ENCODE measurements at regions not wholly inside any gene's neighbourhood (a gene's known extent, or its start where the extent isn't known, plus 50 kb on each side); places are given as distances from the start of the nearest gene placed in this dataset.

DNA sequence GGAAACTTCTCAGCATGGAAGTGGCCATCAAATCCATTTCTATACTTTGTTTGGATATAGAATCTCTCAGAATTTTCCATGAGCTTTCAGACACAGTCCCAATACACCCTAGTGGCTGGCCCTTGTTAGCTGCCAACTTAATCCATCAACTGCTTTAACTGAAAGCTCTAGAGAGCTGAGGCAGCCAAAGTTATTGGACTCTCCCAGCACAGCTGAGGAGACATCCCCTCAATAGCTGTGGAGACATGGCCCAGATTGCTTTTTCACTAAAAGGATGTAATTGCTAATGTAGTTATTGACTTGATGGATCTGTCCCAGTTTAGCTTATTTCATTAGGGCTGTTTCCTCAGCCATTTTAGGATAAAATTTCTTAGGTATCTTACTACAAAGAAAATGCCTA, 94.8 kb upstream of the PRMT6 start (continued):
- TF ChIP-seq, protein P1, sequence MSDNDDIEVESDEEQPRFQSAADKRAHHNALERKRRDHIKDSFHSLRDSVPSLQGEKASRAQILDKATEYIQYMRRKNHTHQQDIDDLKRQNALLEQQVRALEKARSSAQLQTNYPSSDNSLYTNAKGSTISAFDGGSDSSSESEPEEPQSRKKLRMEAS (IDR thresholded peaks at IDR 0.05): no peak

GRCh38 chr1:106962591-106962990, 93.9 kb upstream of the PRMT6 start:
- no peak for TF ChIP-seq FOXA1 (IDR thresholded peaks at IDR 0.05)
- no peak for TF ChIP-seq TAF1 (conservative IDR thresholded peaks at IDR 0.05)
- no peak for TF ChIP-seq HNF4A (conservative IDR thresholded peaks at IDR 0.05)
- no peak for TF ChIP-seq GABPA (IDR thresholded peaks at IDR 0.05 in 1 of 2, conservative IDR thresholded peaks at IDR 0.05 in 1 of 2)
- no peak for TF ChIP-seq ATF3 (IDR thresholded peaks at IDR 0.05)
- TF ChIP-seq SP1 (IDR thresholded peaks at IDR 0.05): no peak
- TF ChIP-seq FOXA2 (IDR thresholded peaks at IDR 0.05): no peak
- no peak for TF ChIP-seq RAD21 (IDR thresholded peaks at IDR 0.05)
- TF ChIP-seq EGR1 (IDR thresholded peaks at IDR 0.05; ENCODE audit: low read depth in 2 of 2): no peak
- TF ChIP-seq NR2F2 (IDR thresholded peaks at IDR 0.05): no peak
- no peak for TF ChIP-seq YY1 (IDR thresholded peaks at IDR 0.05)
- TF ChIP-seq REST (IDR thresholded peaks at IDR 0.05): no peak
- TF ChIP-seq, protein P2, sequence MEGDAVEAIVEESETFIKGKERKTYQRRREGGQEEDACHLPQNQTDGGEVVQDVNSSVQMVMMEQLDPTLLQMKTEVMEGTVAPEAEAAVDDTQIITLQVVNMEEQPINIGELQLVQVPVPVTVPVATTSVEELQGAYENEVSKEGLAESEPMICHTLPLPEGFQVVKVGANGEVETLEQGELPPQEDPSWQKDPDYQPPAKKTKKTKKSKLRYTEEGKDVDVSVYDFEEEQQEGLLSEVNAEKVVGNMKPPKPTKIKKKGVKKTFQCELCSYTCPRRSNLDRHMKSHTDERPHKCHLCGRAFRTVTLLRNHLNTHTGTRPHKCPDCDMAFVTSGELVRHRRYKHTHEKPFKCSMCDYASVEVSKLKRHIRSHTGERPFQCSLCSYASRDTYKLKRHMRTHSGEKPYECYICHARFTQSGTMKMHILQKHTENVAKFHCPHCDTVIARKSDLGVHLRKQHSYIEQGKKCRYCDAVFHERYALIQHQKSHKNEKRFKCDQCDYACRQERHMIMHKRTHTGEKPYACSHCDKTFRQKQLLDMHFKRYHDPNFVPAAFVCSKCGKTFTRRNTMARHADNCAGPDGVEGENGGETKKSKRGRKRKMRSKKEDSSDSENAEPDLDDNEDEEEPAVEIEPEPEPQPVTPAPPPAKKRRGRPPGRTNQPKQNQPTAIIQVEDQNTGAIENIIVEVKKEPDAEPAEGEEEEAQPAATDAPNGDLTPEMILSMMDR (IDR thresholded peaks at IDR 0.05; ENCODE audit: low read depth, low read length, missing input control): no peak
- TF ChIP-seq, protein P3, sequence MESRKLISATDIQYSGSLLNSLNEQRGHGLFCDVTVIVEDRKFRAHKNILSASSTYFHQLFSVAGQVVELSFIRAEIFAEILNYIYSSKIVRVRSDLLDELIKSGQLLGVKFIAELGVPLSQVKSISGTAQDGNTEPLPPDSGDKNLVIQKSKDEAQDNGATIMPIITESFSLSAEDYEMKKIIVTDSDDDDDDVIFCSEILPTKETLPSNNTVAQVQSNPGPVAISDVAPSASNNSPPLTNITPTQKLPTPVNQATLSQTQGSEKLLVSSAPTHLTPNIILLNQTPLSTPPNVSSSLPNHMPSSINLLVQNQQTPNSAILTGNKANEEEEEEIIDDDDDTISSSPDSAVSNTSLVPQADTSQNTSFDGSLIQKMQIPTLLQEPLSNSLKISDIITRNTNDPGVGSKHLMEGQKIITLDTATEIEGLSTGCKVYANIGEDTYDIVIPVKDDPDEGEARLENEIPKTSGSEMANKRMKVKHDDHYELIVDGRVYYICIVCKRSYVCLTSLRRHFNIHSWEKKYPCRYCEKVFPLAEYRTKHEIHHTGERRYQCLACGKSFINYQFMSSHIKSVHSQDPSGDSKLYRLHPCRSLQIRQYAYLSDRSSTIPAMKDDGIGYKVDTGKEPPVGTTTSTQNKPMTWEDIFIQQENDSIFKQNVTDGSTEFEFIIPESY (IDR thresholded peaks at IDR 0.05): no peak
- TF ChIP-seq RXRA (IDR thresholded peaks at IDR 0.05): no peak
- Histone ChIP-seq H3K4me1 (ENCODE audit: control insufficient read depth in 4 of 4, insufficient read depth in 4 of 4, low read length in 3 of 4) (no peaks in the 10 kb centered on the region), H3K4me3 (ENCODE audit: low read depth in 1 of 3, low read length in 3 of 3) (no peak overlapping the region), H3K9ac (ENCODE audit: low read depth in 1 of 2, low read length in 2 of 2) (no peak overlapping the region), H3K36me3 (ENCODE audit: control insufficient read depth in 4 of 4, insufficient read depth in 3 of 4, low read depth in 1 of 4, low read length in 3 of 4) (no peaks in the 10 kb centered on the region), H3K27me3 (ENCODE audit: control insufficient read depth in 4 of 4, insufficient read depth in 4 of 4, low read length in 3 of 4) (peaks cover 0 to 5% (median 0%) of the 10 kb centered on the region in 4 donors), H3K9me3 (ENCODE audit: control insufficient read depth in 4 of 4, low read length in 3 of 4) (peaks cover 0 to 3% (median 0%) of the 10 kb centered on the region in 4 donors), H3K27ac (ENCODE audit: low read depth in 1 of 2, low read length in 2 of 2) (no peak overlapping the region)
- DNase-seq (ENCODE audit: low spot score): no peak
- WGBS: 68% methylated on average over 3 of the region's 3 CpGs

Data from liver (tissue), 8 donors.